ENCODE measurements at regions not wholly inside any gene's neighbourhood (a gene's known extent, or its start where the extent isn't known, plus 50 kb on each side); places are given as distances from the start of the nearest gene placed in this dataset.

GRCh38 chr1:228849011-228849541 lies 113.8 kb downstream of the RHOU start:
- TF ChIP-seq, protein P1, sequence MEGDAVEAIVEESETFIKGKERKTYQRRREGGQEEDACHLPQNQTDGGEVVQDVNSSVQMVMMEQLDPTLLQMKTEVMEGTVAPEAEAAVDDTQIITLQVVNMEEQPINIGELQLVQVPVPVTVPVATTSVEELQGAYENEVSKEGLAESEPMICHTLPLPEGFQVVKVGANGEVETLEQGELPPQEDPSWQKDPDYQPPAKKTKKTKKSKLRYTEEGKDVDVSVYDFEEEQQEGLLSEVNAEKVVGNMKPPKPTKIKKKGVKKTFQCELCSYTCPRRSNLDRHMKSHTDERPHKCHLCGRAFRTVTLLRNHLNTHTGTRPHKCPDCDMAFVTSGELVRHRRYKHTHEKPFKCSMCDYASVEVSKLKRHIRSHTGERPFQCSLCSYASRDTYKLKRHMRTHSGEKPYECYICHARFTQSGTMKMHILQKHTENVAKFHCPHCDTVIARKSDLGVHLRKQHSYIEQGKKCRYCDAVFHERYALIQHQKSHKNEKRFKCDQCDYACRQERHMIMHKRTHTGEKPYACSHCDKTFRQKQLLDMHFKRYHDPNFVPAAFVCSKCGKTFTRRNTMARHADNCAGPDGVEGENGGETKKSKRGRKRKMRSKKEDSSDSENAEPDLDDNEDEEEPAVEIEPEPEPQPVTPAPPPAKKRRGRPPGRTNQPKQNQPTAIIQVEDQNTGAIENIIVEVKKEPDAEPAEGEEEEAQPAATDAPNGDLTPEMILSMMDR (IDR thresholded peaks at IDR 0.05; ENCODE audit: unreplicated experiment) = no peak
- no peak overlapping the region for H3K27ac Mint-ChIP-seq (ENCODE audit: unreplicated experiment)
- DNase-seq (ENCODE audit: low spot score) = no peak
- H3K36me3 Mint-ChIP-seq (ENCODE audit: low read depth, unreplicated experiment) = no peaks in the 10 kb centered on the region
- H3K27me3 Mint-ChIP-seq (ENCODE audit: unreplicated experiment) = no peaks in the 10 kb centered on the region
- H3K9me3 Mint-ChIP-seq (ENCODE audit: unreplicated experiment) = no peaks in the 10 kb centered on the region
- peaks cover 2% of the 10 kb centered on the region for H3K4me1 Mint-ChIP-seq (ENCODE audit: unreplicated experiment)
- H3K4me3 Mint-ChIP-seq (ENCODE audit: unreplicated experiment) = no peak overlapping the region

GRCh38 chr1:228850141-228851100 lies 115.1 kb downstream of the RHOU start:
- no peak for DNase-seq (ENCODE audit: low spot score)
- H3K9me3 Mint-ChIP-seq (ENCODE audit: unreplicated experiment) = no peaks in the 10 kb centered on the region
- H3K4me3 Mint-ChIP-seq (ENCODE audit: unreplicated experiment) = no peak overlapping the region
- TF ChIP-seq, protein P1 (IDR thresholded peaks at IDR 0.05; ENCODE audit: unreplicated experiment) = no peak
- H3K27me3 Mint-ChIP-seq (ENCODE audit: unreplicated experiment) = no peaks in the 10 kb centered on the region
- H3K36me3 Mint-ChIP-seq (ENCODE audit: low read depth, unreplicated experiment) = no peaks in the 10 kb centered on the region
- peaks cover 2% of the 10 kb centered on the region for H3K4me1 Mint-ChIP-seq (ENCODE audit: unreplicated experiment)
- no peak overlapping the region for H3K27ac Mint-ChIP-seq (ENCODE audit: unreplicated experiment)

GRCh38 chr1:228851193-228851592 lies 115.9 kb downstream of the RHOU start:
- Mint-ChIP-seq H3K36me3 (ENCODE audit: low read depth, unreplicated experiment) (no peaks in the 10 kb centered on the region), H3K27ac (ENCODE audit: unreplicated experiment) (no peak overlapping the region), H3K4me3 (ENCODE audit: unreplicated experiment) (no peak overlapping the region), H3K4me1 (ENCODE audit: unreplicated experiment) (peaks cover 2% of the 10 kb centered on the region), H3K27me3 (ENCODE audit: unreplicated experiment) (no peaks in the 10 kb centered on the region), H3K9me3 (ENCODE audit: unreplicated experiment) (no peaks in the 10 kb centered on the region)
- TF ChIP-seq, protein P1 (IDR thresholded peaks at IDR 0.05; ENCODE audit: unreplicated experiment) = no peak
- no peak for DNase-seq (ENCODE audit: low spot score)

DNA sequence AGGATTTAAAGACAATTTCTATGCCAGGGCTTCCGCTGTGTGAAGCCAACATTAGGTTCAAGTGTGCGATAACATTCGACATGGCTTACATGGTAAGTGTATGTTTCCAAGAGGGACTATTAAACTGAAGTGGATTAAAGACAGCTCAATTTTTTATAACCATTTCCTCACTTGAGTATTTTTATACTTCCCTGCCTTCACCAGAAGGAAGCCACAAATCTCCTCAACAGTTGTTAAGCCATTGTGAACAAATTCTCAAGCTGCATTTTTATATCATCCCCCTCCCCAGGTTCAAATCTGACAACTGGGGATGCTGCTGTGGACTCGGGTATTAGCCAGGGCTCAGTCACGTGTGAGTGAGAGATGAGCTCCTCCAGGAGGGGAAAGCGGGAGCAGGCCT lies 116.3 kb downstream of the RHOU start:
- H3K4me1 Mint-ChIP-seq (ENCODE audit: unreplicated experiment) = peaks cover 2% of the 10 kb centered on the region
- no peak for DNase-seq (ENCODE audit: low spot score)
- no peaks in the 10 kb centered on the region for H3K27me3 Mint-ChIP-seq (ENCODE audit: unreplicated experiment)
- H3K9me3 Mint-ChIP-seq (ENCODE audit: unreplicated experiment) = no peaks in the 10 kb centered on the region
- H3K4me3 Mint-ChIP-seq (ENCODE audit: unreplicated experiment) = no peak overlapping the region
- no peak overlapping the region for H3K27ac Mint-ChIP-seq (ENCODE audit: unreplicated experiment)
- TF ChIP-seq, protein P1 (IDR thresholded peaks at IDR 0.05; ENCODE audit: unreplicated experiment) = no peak
- no peaks in the 10 kb centered on the region for H3K36me3 Mint-ChIP-seq (ENCODE audit: low read depth, unreplicated experiment)

DNA sequence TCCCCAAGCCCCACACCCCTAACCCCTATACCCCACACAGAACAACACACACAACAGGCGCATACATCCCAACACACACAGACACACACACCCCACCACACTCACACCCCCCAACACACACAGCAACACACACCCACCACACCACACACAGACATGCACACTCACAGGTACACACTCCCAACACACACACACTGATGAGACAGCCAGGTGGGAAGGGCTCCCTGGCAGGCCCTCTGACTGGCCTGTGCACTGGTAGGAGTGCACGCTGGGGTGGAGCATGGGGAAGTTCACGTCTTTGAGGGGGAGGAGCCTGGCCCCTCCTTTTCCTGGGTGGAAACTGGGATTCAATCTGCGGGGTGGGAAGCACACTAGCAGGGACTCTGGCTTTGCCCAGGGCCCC lies 116.7 kb downstream of the RHOU start:
- H3K4me3 Mint-ChIP-seq (ENCODE audit: unreplicated experiment) = no peak overlapping the region
- peaks cover 2% of the 10 kb centered on the region for H3K4me1 Mint-ChIP-seq (ENCODE audit: unreplicated experiment)
- no peak overlapping the region for H3K27ac Mint-ChIP-seq (ENCODE audit: unreplicated experiment)
- no peaks in the 10 kb centered on the region for H3K36me3 Mint-ChIP-seq (ENCODE audit: low read depth, unreplicated experiment)
- H3K27me3 Mint-ChIP-seq (ENCODE audit: unreplicated experiment) = no peaks in the 10 kb centered on the region
- DNase-seq (ENCODE audit: low spot score) = no peak
- TF ChIP-seq, protein P1 (IDR thresholded peaks at IDR 0.05; ENCODE audit: unreplicated experiment) = no peak
- H3K9me3 Mint-ChIP-seq (ENCODE audit: unreplicated experiment) = no peaks in the 10 kb centered on the region

Data from endothelial cell (in vitro differentiated cells).